ENCODE measurements at regions not wholly inside any gene's neighbourhood (a gene's known extent, or its start where the extent isn't known, plus 50 kb on each side); places are given as distances from the start of the nearest gene placed in this dataset.
"Not testable (repeated sequence)": the region's sequence is repeated elsewhere in the genome, so short reads cannot be mapped to it uniquely, and the experiment has no call there.

DNA sequence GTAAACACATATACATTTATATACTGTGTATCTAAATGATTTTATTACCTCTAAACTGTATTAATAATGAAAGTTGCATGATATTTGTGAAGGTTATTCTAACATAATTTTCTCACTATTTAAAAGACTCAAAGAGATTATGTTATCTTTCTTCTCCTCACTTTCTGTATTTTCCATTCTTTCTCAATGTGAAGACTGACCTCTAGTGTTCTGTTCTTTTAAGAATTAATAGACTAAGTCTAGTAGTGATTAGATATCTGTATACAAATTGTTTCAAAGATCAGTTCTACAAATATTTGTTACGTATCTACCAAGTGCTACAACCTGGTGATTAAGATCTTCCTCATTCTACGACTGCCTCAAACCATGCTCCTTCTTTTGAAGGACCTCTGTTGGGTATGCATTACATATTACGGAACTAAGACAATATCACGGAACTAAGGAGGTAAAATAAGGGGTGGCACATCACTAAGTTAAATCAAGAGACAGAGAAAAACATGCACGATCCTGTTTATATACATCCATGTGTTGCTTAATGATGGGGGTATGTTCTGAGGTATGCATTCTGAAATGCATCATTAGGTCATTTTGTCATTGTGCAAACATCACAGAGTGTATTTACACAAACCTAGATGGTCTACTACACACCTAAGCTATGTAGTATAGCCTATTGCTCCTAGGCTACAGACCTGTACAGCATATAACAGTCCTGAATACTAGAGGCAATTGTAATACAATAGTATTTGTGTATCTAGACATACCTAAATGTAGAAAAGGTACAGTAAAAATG lies 161.5 kb upstream of the KBTBD8 start:
- Histone ChIP-seq H4K20me1 (ENCODE audit: low read depth, low read length) (no peaks in the 10 kb centered on the region), H3K9ac (ENCODE audit: low read length) (no peak overlapping the region), H3K36me3 (ENCODE audit: low read length) (no peaks in the 10 kb centered on the region), H3K79me2 (ENCODE audit: insufficient read depth, low read length) (no peaks in the 10 kb centered on the region), H3K27me3 (ENCODE audit: low read length) (no peaks in the 10 kb centered on the region), H3K4me3 (ENCODE audit: insufficient read depth, low read length, poor library complexity, severe bottlenecking) (no peak overlapping the region), H3K9me3 (ENCODE audit: insufficient read depth, low read length) (no peaks in the 10 kb centered on the region), H3K4me2 (ENCODE audit: low read depth, low read length, poor library complexity, severe bottlenecking) (no peak overlapping the region), H3K9me2 (replicated peaks; ENCODE audit: insufficient read depth, low read length) (no peaks in the 10 kb centered on the region), H2AFZ (ENCODE audit: low read depth, low read length, severe bottlenecking) (no peak overlapping the region), H3F3A (ENCODE audit: insufficient read depth) (no peaks in the 10 kb centered on the region), H3K27ac (ENCODE audit: low read depth, low read length) (no peak overlapping the region)
- TF ChIP-seq, protein P1, sequence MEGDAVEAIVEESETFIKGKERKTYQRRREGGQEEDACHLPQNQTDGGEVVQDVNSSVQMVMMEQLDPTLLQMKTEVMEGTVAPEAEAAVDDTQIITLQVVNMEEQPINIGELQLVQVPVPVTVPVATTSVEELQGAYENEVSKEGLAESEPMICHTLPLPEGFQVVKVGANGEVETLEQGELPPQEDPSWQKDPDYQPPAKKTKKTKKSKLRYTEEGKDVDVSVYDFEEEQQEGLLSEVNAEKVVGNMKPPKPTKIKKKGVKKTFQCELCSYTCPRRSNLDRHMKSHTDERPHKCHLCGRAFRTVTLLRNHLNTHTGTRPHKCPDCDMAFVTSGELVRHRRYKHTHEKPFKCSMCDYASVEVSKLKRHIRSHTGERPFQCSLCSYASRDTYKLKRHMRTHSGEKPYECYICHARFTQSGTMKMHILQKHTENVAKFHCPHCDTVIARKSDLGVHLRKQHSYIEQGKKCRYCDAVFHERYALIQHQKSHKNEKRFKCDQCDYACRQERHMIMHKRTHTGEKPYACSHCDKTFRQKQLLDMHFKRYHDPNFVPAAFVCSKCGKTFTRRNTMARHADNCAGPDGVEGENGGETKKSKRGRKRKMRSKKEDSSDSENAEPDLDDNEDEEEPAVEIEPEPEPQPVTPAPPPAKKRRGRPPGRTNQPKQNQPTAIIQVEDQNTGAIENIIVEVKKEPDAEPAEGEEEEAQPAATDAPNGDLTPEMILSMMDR (IDR thresholded peaks at IDR 0.05; ENCODE audit: insufficient read depth, low read length, poor library complexity, severe bottlenecking): no peak
- TF ChIP-seq EZH2phosphoT487 (conservative IDR thresholded peaks at IDR 0.05; ENCODE audit: low read length): no peak

DNA sequence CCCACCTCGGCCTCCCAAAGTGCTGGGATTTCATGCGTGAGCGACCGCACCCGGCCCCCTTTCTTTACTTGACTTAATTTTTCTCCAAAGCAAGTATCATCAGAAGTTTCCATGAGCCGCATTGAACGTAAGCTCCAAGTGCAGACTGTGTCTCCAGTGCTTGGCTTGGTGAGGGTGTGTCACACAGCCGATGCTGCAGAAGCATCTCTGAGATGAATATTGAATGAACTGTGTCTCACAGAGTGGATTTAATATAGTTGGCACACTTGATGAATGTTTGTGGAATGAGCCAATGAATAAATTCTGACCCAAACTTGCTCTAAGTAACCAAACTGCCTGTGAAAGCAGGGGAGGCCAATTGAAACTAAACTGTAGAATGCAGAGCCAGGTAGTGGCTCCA lies 159.4 kb upstream of the KBTBD8 start:
- H3K4me2 ChIP-seq (ENCODE audit: low read depth, low read length, poor library complexity, severe bottlenecking): no peak overlapping the region
- TF ChIP-seq, protein P1 (IDR thresholded peaks at IDR 0.05; ENCODE audit: insufficient read depth, low read length, poor library complexity, severe bottlenecking): no peak
- TF ChIP-seq EZH2phosphoT487 (conservative IDR thresholded peaks at IDR 0.05; ENCODE audit: low read length): no peak
- no peak overlapping the region for H3K9ac ChIP-seq (ENCODE audit: low read length)
- no peaks in the 10 kb centered on the region for H3K79me2 ChIP-seq (ENCODE audit: insufficient read depth, low read length)
- H3K9me3 ChIP-seq (ENCODE audit: insufficient read depth, low read length): no peaks in the 10 kb centered on the region
- no peaks in the 10 kb centered on the region for H4K20me1 ChIP-seq (ENCODE audit: low read depth, low read length)
- H3K9me2 ChIP-seq (replicated peaks; ENCODE audit: insufficient read depth, low read length): no peaks in the 10 kb centered on the region
- H2AFZ ChIP-seq (ENCODE audit: low read depth, low read length, severe bottlenecking): no peak overlapping the region
- no peaks in the 10 kb centered on the region for H3K36me3 ChIP-seq (ENCODE audit: low read length)
- H3K27me3 ChIP-seq (ENCODE audit: low read length): no peaks in the 10 kb centered on the region
- H3K4me3 ChIP-seq (ENCODE audit: insufficient read depth, low read length, poor library complexity, severe bottlenecking): no peak overlapping the region
- no peak overlapping the region for H3K27ac ChIP-seq (ENCODE audit: low read depth, low read length)
- H3F3A ChIP-seq (ENCODE audit: insufficient read depth): no peaks in the 10 kb centered on the region

DNA sequence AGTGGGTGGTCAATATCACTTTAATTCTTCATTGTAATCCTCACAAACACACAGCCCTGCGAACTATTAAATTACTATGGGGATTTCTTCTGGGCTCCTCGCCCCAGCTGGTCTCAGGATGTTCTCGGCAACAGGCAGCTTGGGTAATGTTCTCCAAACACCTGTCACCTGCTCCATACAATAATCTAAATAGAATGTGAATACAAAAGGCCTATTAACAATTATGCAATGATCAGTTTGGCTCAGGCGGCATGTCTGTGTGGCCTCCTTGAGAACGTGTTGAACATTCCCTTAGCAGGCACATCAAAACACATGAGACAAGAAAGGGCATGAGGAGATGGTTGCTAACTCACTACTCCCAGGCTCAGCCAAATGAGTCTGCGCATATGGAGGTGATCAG lies 158.6 kb upstream of the KBTBD8 start:
- H3F3A ChIP-seq (ENCODE audit: insufficient read depth): no peaks in the 10 kb centered on the region
- no peak overlapping the region for H3K4me2 ChIP-seq (ENCODE audit: low read depth, low read length, poor library complexity, severe bottlenecking)
- no peaks in the 10 kb centered on the region for H3K9me2 ChIP-seq (replicated peaks; ENCODE audit: insufficient read depth, low read length)
- no peaks in the 10 kb centered on the region for H3K36me3 ChIP-seq (ENCODE audit: low read length)
- no peaks in the 10 kb centered on the region for H3K9me3 ChIP-seq (ENCODE audit: insufficient read depth, low read length)
- H3K9ac ChIP-seq (ENCODE audit: low read length): no peak overlapping the region
- H2AFZ ChIP-seq (ENCODE audit: low read depth, low read length, severe bottlenecking): no peak overlapping the region
- H3K27ac ChIP-seq (ENCODE audit: low read depth, low read length): no peak overlapping the region
- no peak for TF ChIP-seq EZH2phosphoT487 (conservative IDR thresholded peaks at IDR 0.05; ENCODE audit: low read length)
- TF ChIP-seq, protein P1 (IDR thresholded peaks at IDR 0.05; ENCODE audit: insufficient read depth, low read length, poor library complexity, severe bottlenecking): no peak
- H4K20me1 ChIP-seq (ENCODE audit: low read depth, low read length): no peaks in the 10 kb centered on the region
- H3K4me3 ChIP-seq (ENCODE audit: insufficient read depth, low read length, poor library complexity, severe bottlenecking): no peak overlapping the region
- no peaks in the 10 kb centered on the region for H3K27me3 ChIP-seq (ENCODE audit: low read length)
- H3K79me2 ChIP-seq (ENCODE audit: insufficient read depth, low read length): no peaks in the 10 kb centered on the region

DNA sequence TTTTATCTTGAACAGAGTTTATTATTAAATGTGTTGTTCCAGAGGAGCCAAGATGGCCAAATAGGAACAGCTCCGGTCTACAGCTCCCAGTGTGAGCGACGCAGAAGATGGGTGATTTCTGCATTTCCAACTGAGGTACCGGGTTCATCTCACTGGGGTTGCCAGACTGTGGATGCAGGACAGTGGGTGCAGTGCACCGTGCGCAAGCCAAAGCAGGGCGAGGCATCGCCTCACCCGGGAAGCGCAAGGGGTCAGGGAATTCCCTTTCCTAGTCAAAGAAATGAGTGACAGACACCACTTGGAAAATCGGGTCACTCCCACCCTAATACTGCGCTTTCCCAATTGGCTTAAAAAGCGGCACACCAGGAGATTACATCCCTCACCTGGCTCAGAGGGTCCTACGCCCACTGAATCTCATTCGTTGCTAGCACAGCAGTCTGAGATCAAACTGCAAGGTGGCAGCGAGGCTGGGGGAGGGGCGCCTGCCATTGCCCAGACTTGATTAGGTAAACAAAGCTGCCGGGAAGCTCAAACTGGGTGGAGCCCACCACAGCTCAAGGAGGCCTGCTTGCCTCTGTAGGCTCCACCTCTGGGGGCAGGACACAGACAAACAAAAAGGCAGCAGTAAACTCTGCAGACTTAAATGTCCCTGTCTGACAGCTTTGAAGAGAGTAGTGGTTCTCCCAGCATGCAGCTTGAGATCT lies 155.2 kb upstream of the KBTBD8 start:
- H3K27me3 ChIP-seq (ENCODE audit: low read length); H3K9me2 ChIP-seq (replicated peaks; ENCODE audit: insufficient read depth, low read length); H3K79me2 ChIP-seq (ENCODE audit: insufficient read depth, low read length); H3K4me3 ChIP-seq (ENCODE audit: insufficient read depth, low read length, poor library complexity, severe bottlenecking); H3K27ac ChIP-seq (ENCODE audit: low read depth, low read length); H4K20me1 ChIP-seq (ENCODE audit: low read depth, low read length); H3F3A ChIP-seq (ENCODE audit: insufficient read depth); H2AFZ ChIP-seq (ENCODE audit: low read depth, low read length, severe bottlenecking); H3K9ac ChIP-seq (ENCODE audit: low read length); H3K9me3 ChIP-seq (ENCODE audit: insufficient read depth, low read length); H3K4me2 ChIP-seq (ENCODE audit: low read depth, low read length, poor library complexity, severe bottlenecking); H3K36me3 ChIP-seq (ENCODE audit: low read length): not testable (repeated sequence)

Data from SU-DHL-6 (cell line).